H7 (cell line): ENCODE measurements at regions not wholly inside any gene's neighbourhood (a gene's known extent, or its start where the extent isn't known, plus 50 kb on each side); places are given as distances from the start of the nearest gene placed in this dataset.
"Not testable (repeated sequence)": the region's sequence is repeated elsewhere in the genome, so short reads cannot be mapped to it uniquely, and the experiment has no call there.

Source experiments
- DNase-seq: peaks from one replicate; pipeline ENCODE4 v3.0.0; 2012
- H3K27me3 ChIP-seq: 2 replicates; pipeline ENCODE4 v1.6.0; 2011; ENCODE audit warnings: mild to moderate bottlenecking, low read length; ENCODE audit not compliant: control insufficient read depth, insufficient read depth
- H3K36me3 ChIP-seq: replicated peaks from 2 replicates; pipeline ENCODE4 v1.5.1; 2011; ENCODE audit warnings: low read length; ENCODE audit not compliant: control insufficient read depth, insufficient read depth
- H3K4me3 ChIP-seq: 2 replicates; pipeline ENCODE4 v1.5.1; 2011; ENCODE audit warnings: low read depth, mild to moderate bottlenecking, control low read depth, low read length, moderate library complexity; ENCODE audit not compliant: insufficient read depth

GRCh38 chr3:127072221-127072771 is 89.4 kb downstream of the PLXNA1 start:
- Histone ChIP-seq H3K36me3 (no peaks in the 10 kb centered on the region), H3K4me3 (no peak overlapping the region), H3K27me3 (no peaks in the 10 kb centered on the region)
- DNase-seq: no peak

GRCh38 chr3:127072971-127073783 is 90.3 kb downstream of the PLXNA1 start:
- H3K4me3 ChIP-seq: no peak overlapping the region
- no peaks in the 10 kb centered on the region for H3K27me3 ChIP-seq
- H3K36me3 ChIP-seq: no peaks in the 10 kb centered on the region
- DNase-seq: no peak

DNA sequence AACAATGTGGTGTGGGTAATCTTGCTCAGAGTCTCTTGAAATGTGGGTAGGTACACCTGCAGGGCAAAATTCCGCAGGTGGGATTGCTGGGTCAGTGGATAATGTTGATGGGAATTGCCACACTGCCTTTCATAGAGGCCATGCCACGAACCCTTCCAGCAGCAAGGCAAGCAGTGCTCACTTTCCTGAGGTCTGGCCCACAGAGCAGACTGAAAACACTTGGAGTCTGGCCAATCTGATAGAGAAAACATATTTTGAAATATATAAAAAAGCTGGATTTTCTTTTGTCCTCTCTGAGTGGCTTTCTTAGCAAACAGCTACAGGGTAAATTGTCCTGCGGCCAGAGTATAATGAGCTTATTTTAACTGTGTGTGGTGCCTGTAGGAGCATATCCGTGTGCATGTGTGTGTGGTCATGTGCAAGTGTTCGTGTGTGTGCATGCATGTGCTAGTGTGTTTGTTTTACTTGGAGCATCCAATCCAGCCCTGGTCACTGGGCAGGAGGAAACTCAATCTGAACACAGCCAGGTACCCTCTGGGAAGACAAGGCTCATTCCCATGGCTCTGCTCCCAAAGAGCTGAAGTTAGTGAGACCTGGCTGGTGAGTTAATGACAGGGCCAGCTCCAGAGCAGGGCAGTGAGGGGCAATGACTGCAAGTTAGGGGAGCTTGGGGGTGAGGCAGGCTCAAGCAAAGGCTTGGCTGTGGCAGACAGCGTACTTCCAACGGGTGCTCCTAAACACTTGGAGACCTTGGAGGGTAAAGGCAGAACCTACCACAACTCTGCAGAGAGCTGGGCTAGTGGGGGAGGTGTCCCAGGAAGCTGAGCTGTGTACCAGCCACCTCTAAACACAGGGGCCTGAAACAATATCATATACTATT is 91.3 kb downstream of the PLXNA1 start:
- Histone ChIP-seq H3K36me3 (no peaks in the 10 kb centered on the region), H3K4me3 (no peak overlapping the region), H3K27me3 (no peaks in the 10 kb centered on the region)
- DNase-seq: no peak

- H3K36me3 ChIP-seq: no peaks in the 10 kb centered on the region
- no peak overlapping the region for H3K4me3 ChIP-seq
- no peaks in the 10 kb centered on the region for H3K27me3 ChIP-seq
- peak; percentile 73 for DNase-seq
These were observed 92.0 kb downstream of the PLXNA1 start for GRCh38 chr3:127074900-127075360.

GRCh38 chr3:127076166-127076992 is 93.5 kb downstream of the PLXNA1 start:
- not testable (repeated sequence) for H3K4me3 ChIP-seq, H3K27me3 ChIP-seq, H3K36me3 ChIP-seq, DNase-seq

DNA sequence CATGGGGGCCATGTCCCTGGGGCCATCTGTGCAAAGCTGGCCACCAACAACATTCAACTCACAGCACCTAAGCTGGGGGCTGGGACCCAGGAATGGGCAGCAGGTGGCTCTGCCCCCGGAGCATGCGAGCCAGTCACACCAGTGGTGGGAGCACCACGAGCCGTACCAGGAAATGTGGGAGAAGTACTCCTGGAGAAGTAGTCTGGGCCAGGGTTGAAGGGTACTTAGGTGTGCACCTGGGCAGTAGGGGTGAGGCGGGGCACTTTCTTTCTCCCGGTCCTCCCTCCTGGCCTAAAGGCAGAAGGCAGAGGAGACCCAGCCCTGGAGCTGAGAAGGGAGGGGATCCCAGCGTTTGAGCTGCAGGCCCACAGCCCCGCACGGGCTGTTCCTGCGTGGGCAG is 94.2 kb downstream of the PLXNA1 start:
- no peaks in the 10 kb centered on the region for H3K27me3 ChIP-seq
- no peak overlapping the region for H3K4me3 ChIP-seq
- H3K36me3 ChIP-seq: no peaks in the 10 kb centered on the region
- no peak for DNase-seq

DNA sequence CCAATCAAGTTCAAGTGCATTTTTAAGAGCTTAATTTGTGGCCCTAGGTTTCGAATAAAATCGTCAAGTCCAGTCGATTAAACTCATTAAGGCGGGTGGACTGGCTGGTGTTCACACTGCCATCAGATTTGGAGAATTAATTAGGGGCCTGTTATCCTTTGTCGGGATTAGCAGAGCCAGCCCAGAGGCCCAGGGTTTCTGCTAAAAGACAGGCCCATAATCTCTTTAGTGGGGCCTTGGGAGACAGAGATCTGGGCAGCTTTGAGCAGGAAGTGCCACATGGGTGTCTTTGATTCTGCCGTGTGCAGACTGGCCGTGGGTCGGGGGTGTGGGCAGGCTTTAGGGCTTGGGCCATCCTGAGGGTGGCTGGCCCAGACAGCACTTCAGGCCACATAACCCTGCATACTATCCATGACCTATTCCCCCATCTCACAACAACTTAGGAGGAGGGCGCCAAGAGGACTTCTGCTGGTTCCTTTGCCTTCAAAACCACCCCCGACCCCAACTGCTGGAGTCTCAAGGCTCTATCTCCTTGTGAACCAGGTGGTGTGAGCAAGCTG is 94.7 kb downstream of the PLXNA1 start:
- Histone ChIP-seq H3K36me3 (no peaks in the 10 kb centered on the region), H3K4me3 (no peak overlapping the region), H3K27me3 (no peaks in the 10 kb centered on the region)
- DNase-seq: no peak

DNA sequence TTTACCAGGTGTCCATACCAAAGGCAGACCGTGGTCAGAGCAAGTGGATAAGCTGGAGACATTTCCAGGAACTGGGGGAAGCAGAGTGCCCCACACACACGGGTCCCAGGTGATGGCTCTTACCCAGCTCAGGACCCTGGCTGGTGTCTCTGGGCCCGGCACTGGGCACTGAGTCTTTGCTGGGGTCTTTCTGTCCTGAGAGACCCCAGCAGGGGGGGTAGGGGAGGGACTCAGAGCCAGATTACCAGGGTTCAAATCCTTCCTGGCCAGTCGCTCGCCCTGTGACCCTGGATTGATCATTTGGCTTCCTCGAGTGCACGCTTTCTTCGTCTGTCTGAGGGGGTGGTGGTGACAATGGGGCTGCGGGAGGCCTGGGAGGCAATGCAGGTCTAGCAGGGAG is 95.7 kb downstream of the PLXNA1 start:
- H3K4me3 ChIP-seq: no peak overlapping the region
- DNase-seq: no peak
- no peaks in the 10 kb centered on the region for H3K36me3 ChIP-seq
- no peaks in the 10 kb centered on the region for H3K27me3 ChIP-seq

GRCh38 chr3:127079211-127079610 is 96.3 kb downstream of the PLXNA1 start:
- H3K27me3 ChIP-seq: no peaks in the 10 kb centered on the region
- no peak overlapping the region for H3K4me3 ChIP-seq
- no peaks in the 10 kb centered on the region for H3K36me3 ChIP-seq
- DNase-seq: no peak

GRCh38 chr3:127081001-127081720 is 98.2 kb downstream of the PLXNA1 start:
- no peak for DNase-seq
- no peak overlapping the region for H3K4me3 ChIP-seq
- H3K27me3 ChIP-seq: no peaks in the 10 kb centered on the region
- H3K36me3 ChIP-seq: no peaks in the 10 kb centered on the region

GRCh38 chr3:127082066-127082465 is 99.2 kb downstream of the PLXNA1 start:
- Histone ChIP-seq H3K36me3 (no peaks in the 10 kb centered on the region), H3K4me3 (no peak overlapping the region)
- DNase-seq: no peak

GRCh38 chr3:127083778-127084397 is 101.0 kb downstream of the PLXNA1 start:
- Histone ChIP-seq H3K36me3 (no peaks in the 10 kb centered on the region), H3K27me3 (no peaks in the 10 kb centered on the region), H3K4me3 (no peak overlapping the region)
- no peak for DNase-seq

More at GRCh38 chr3:127082066-127082465, 99.2 kb downstream of the PLXNA1 start:
- no peaks in the 10 kb centered on the region for H3K27me3 ChIP-seq

- H3K27me3 ChIP-seq: no peaks in the 10 kb centered on the region
- H3K4me3 ChIP-seq: no peak overlapping the region
- no peak for DNase-seq
- no peaks in the 10 kb centered on the region for H3K36me3 ChIP-seq
These were observed 101.6 kb downstream of the PLXNA1 start for GRCh38 chr3:127084401-127084990.
